ENCODE measurements at regions not wholly inside any gene's neighbourhood (a gene's known extent, or its start where the extent isn't known, plus 50 kb on each side); places are given as distances from the start of the nearest gene placed in this dataset.

GRCh38 chr18:2089396-2089795 is 481.9 kb downstream of the METTL4 start:
- no peak for DNase-seq (ENCODE audit: low read depth in 1 of 2, low spot score in 1 of 2)

GRCh38 chr18:2091937-2092336 is 479.4 kb downstream of the METTL4 start:
- no peak for DNase-seq (ENCODE audit: low read depth in 1 of 2, low spot score in 1 of 2)

- DNase-seq (ENCODE audit: low read depth in 1 of 2, low spot score in 1 of 2): no peak
Measured at GRCh38 chr18:2096551-2096950, 474.8 kb downstream of the METTL4 start.

GRCh38 chr18:2100694-2101213 is 470.6 kb downstream of the METTL4 start:
- DNase-seq (ENCODE audit: low read depth in 1 of 2, low spot score in 1 of 2): no peak

GRCh38 chr18:2102022-2102421 is 469.3 kb downstream of the METTL4 start:
- DNase-seq (ENCODE audit: low read depth in 1 of 2, low spot score in 1 of 2): no peak

GRCh38 chr18:2103299-2103698 is 468.0 kb downstream of the METTL4 start:
- no peak for DNase-seq (ENCODE audit: low read depth in 1 of 2, low spot score in 1 of 2)

GRCh38 chr18:2104620-2105462 is 466.5 kb downstream of the METTL4 start:
- DNase-seq (ENCODE audit: low read depth in 1 of 2, low spot score in 1 of 2): peak in 1 of 2 donors; percentile 20

GRCh38 chr18:2108591-2108990 is 462.7 kb downstream of the METTL4 start:
- DNase-seq (ENCODE audit: low read depth in 1 of 2, low spot score in 1 of 2): no peak

GRCh38 chr18:2111456-2111855 is 459.8 kb downstream of the METTL4 start:
- no peak for DNase-seq (ENCODE audit: low read depth in 1 of 2, low spot score in 1 of 2)

GRCh38 chr18:2112435-2113045 is 458.8 kb downstream of the METTL4 start:
- DNase-seq (ENCODE audit: low read depth in 1 of 2, low spot score in 1 of 2): no peak

GRCh38 chr18:2114289-2114688 is 457.0 kb downstream of the METTL4 start:
- DNase-seq (ENCODE audit: low read depth in 1 of 2, low spot score in 1 of 2): no peak

- no peak for DNase-seq (ENCODE audit: low read depth in 1 of 2, low spot score in 1 of 2)
Measured at GRCh38 chr18:2114765-2115164, 456.5 kb downstream of the METTL4 start.

GRCh38 chr18:2121224-2121623 is 450.1 kb downstream of the METTL4 start:
- no peak for DNase-seq (ENCODE audit: low read depth in 1 of 2, low spot score in 1 of 2)

- no peak for DNase-seq (ENCODE audit: low read depth in 1 of 2, low spot score in 1 of 2)
Measured at GRCh38 chr18:2123077-2123476, 448.2 kb downstream of the METTL4 start.

- no peak for DNase-seq (ENCODE audit: low read depth in 1 of 2, low spot score in 1 of 2)
Measured at GRCh38 chr18:2134364-2134763, 436.9 kb downstream of the METTL4 start.

GRCh38 chr18:2135309-2135708 is 436.0 kb downstream of the METTL4 start:
- no peak for DNase-seq (ENCODE audit: low read depth in 1 of 2, low spot score in 1 of 2)

- DNase-seq (ENCODE audit: low read depth in 1 of 2, low spot score in 1 of 2): no peak
Measured at GRCh38 chr18:2138552-2138951, 432.8 kb downstream of the METTL4 start.

GRCh38 chr18:2139691-2140090 is 431.6 kb downstream of the METTL4 start:
- no peak for DNase-seq (ENCODE audit: low read depth in 1 of 2, low spot score in 1 of 2)

- DNase-seq (ENCODE audit: low read depth in 1 of 2, low spot score in 1 of 2): no peak
Measured at GRCh38 chr18:2143636-2144035, 427.7 kb downstream of the METTL4 start.

- no peak for DNase-seq (ENCODE audit: low read depth in 1 of 2, low spot score in 1 of 2)
Measured at GRCh38 chr18:2144811-2145210, 426.5 kb downstream of the METTL4 start.

GRCh38 chr18:2146092-2146491 is 425.2 kb downstream of the METTL4 start:
- no peak for DNase-seq (ENCODE audit: low read depth in 1 of 2, low spot score in 1 of 2)

- DNase-seq (ENCODE audit: low read depth in 1 of 2, low spot score in 1 of 2): no peak
Measured at GRCh38 chr18:2146754-2147153, 424.6 kb downstream of the METTL4 start.

Measured in stimulated activated CD4-positive, alpha-beta T cell treated with anti-CD3 and anti-CD28 coated beads, Interleukin-15, amount 100 ng/mL, for 1 hour (primary cell).